ENCODE measurements at regions not wholly inside any gene's neighbourhood (a gene's known extent, or its start where the extent isn't known, plus 50 kb on each side); places are given as distances from the start of the nearest gene placed in this dataset.
"Not testable (repeated sequence)": the region's sequence is repeated elsewhere in the genome, so short reads cannot be mapped to it uniquely, and the experiment has no call there.

DNA sequence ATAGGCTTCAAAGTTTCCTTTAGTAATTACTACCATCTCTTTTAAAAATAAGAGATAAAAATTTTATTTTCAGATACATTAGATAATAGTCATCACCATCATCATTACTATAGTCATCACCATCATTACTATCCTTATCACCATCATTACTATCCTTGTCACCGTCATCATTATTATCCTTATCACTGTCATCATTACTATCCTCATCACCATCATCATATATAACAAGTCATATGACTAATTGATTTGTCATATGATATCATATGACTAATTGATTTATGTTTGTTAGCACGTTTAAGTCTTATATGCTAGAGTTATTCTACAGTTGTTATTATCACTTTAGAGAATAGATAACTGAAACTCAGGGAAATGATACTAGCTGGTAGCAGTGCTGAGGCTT, 382.1 kb upstream of the CDH18 start:
- DNase-seq: no peak

DNA sequence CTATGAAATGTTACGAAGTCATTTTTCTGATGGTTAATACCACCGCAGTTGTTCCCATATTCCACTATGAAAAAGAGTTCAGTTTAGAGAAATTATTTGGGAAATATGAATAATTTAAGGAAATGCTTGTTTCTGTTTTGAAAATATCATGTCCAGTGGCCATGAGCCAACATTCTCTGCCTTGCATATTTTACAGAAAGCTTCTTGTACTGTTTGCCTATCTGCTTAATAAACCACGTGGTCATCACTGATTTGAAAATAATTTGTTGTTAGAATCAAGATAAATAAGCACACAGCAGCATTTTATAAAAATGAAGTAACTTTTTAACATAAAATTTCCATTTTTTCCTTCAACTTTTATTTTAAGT, 381.5 kb upstream of the CDH18 start:
- DNase-seq: no peak

DNA sequence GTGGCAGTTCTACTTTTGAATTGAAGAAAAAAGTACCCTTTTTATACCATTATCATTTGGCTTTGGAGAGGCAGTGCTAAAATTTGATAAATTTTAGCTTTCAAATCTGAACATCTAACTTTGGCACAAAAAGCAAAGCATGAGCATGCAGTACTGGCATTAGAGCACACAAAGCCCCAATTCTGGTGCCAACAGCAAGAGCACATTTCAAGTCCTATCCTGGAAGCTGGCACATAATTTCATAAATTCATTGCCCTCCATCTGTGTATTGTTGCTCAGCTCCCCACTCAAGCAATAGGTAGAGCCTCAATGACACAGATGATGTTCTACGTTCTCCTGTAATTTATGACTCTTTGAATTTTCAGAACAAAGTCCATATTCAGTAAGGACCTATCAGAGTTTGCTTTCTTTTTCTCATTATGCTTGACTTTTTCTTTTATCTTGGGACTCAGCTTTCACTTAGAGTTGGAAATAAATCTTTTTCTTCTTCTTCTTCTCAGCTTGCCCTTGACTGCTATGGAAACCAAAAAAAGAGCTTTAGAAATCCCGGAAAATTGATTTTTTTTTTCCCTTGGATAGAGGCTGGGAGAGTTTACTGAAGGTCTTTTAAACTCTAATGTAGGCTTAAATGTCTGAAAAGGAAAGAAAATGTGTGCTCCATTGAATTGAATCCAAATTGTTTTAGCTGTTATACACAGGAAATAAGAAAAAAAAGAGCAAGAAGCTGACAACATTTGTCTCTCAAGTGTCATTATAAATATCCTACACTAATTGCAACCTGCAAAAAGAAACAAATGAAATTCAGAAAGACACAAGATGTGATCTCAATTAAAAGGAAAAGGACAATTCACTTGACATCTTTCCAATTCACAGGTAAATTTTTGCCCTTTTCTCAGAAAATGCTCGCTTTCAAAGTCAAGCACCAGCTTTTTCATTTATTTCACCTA, 380.8 kb upstream of the CDH18 start:
- peak; percentile 92 for DNase-seq

DNA sequence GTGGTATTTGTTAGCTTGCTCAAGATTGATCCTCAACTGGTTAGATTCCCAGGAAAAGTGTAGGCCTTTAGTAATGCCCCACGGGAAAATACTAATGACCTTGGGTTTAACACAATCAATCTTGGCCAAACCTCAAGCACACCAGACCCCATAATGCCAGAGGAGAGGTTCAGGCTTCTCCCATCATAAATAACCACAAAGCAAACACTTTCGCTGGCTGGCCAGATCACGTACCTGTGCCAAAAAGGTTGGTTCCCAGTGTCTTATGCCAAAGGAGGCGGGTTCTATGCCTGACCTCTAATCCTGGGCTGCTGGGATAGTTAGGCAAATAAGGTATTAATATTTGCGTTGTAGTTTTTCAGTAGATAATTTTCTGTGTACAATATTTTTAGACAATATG, 379.2 kb upstream of the CDH18 start:
- no peak for DNase-seq

DNA sequence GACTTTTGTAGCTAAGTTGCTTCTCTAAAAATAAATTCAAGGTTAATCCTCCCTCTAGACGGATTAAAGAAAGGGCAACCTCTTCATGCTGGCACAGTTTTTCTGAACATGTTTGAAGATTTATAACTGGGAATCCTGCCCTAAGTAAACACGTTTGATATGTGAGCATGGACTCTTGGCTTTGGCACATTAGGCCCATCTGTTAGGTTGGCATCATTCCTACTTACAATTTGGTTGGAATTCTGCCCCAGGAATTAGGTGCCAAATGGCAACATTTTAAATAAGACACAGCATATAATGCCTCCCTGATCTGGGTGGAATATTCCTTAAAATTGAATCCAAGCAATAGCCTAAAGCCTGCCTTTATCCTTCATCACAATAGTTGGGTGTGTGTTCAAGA, 372.3 kb upstream of the CDH18 start:
- peak; percentile 99 for DNase-seq

DNA sequence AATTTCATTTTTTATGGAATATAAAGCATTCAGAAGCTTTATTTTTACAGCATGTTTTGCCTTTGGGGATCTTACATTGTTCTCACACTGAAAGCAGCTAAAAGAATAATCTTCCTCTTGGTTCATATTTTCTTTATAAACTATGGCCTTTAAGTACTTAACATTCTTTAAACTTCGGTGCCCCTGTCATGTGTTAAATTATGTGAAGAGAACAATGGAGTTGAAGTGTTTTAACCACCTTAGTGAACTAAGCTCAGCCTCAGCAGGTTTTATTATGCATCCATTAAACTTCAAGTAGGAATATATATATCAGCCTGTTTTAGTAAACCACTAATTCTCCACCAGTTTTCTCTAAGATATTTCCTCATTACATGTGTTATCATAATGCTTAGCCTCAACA, 371.4 kb upstream of the CDH18 start:
- peak; percentile 14 for DNase-seq

DNA sequence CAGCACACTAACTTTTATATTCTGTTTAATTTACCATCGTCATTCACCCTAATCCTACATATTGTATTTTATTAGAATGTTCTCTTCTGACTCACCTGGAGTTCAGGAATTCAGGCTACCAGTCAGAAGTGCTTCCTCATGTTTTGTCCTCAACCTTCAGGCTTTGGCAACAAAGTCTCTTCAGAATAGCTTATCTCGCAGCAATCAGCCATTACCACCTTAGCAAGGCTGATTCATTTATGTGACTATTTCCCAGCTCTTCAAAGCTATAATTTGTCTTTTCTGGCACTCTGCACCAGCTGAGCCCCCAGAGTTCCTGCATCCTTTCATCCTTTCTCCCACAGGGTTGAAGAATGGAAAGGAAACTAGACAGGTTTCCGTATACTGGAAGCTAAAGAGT, 365.5 kb upstream of the CDH18 start:
- no peak for DNase-seq

DNA sequence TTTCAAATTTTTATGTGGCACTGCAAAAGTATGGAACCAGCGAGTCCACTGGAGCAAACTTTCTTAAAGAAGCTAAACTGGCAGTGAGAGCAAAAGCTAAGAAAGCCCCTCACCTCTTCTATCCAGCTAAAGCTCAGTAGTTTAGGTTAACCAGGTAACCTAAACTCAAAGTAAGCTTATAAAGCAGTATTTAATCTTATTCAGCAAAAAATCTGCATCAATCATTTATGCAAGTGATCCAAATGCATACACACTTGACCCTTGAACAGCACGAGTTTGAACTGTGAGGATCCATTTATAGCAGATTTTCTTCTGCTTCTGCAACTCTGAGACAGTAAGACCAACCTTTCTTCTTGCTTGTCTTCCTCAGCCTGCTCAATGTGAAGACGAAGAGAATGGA, 363.8 kb upstream of the CDH18 start:
- DNase-seq: no peak

DNA sequence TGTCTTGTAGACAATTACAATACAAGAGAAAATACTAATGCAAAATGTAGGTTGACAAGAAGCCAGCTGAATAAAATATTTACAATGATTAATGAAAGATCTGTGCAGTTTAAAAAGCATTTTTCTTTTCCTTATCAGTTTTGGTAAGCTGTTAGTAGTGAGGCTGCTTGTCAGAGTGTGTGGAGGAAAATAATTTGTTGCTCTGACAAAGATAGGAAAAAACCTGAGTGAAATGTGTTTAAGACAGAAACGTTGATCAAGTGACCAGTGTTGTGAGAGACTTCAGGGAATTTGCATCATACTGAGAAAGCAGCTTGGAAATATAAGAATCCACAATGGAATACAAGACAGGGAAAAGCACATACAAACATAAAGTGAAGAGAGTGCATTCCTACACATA, 360.3 kb upstream of the CDH18 start:
- DNase-seq: no peak

DNA sequence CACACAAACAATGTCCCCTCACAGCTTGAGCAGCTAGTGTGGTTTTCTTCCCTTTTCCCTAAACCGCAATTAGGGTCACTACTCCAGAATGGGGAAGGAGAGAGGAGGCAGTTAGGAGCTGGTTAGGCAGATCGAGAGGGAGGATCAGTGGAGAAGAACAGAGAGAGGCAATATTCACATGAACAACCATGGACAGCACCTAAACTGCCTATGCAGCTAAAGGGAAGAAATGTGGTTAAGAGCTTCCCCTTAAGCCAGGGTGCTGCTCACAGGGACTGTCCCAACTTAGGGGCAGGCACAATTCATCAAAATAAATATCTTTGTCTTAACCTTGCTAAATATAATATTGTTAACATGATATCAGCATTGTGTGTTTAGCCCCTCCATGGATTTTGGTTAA, 359.3 kb upstream of the CDH18 start:
- DNase-seq: no peak

DNA sequence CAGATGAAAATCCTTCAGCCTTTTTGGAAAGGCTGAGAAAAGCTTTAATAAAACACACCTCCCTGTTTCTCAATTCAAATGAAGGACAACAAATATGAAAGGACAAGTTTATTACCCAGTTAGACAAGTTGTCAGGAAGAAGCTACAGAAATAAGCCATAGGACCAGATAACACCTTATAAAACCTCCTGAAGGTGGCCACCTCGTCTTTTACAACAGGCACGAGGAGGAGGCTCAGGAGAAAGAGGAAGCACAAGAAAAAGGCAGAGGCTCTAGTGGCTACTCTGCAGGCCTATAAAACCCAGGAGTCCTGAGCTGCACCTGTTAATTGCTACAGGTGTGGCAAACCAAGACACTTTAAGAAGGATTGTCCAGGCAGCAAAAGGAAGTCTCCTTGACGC, 352.1 kb upstream of the CDH18 start:
- DNase-seq: no peak

DNA sequence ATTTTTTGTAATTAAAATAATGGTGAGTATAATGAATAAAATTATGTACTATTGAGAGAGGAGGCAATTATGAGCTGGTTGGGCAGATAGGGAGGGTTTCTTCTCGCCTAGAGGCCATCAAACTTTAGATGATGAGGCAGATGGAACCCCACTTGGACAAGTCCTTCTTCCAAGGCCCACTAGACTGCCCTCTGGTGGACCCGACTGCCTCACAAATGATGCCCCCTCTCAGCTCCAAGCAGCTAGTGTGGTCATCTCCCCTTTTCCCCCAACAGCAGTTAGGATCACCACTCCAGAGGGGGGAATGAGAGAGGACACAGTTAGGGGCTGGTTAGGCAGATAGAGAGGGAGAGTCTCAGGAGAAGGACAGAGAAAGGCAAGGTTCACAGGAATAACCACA, 348.0 kb upstream of the CDH18 start:
- DNase-seq: no peak

DNA sequence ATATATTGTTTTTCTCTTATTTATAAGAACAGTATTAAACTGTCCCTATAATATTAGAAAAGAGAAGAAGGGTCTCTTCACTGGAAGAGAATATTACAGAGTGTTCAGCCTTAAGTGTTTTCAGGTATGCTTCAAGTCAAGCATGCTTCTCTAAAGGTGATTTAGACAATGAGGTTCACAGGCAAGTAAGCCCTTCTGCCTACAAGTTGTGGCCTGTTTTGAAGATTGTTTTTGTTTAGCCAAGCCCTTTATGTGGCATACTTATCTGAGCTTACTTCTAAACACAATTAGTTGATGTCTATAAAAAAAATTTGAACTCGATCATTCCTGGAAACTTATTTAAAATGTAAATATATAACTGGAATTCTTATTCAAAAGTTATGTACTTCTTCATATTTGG, 343.8 kb upstream of the CDH18 start:
- no peak for DNase-seq

DNA sequence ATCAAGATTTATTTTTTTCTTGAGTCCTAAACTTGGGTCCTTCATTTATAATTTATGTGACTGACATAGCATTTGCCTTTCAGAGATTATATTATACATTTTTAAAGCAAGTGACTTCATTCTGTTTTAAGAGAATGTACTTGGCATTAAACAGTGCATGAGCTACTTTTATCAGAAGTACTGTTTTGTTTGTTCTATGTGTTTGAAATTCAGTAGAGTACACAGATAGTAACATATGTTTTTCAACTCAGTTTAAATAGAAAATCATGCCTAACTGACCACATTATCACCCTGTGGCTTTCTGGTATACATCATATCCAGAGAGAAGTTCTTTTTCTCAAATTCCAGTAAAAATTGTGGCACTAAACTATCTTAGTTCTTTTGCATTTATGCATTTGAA, 335.3 kb upstream of the CDH18 start:
- DNase-seq: no peak

DNA sequence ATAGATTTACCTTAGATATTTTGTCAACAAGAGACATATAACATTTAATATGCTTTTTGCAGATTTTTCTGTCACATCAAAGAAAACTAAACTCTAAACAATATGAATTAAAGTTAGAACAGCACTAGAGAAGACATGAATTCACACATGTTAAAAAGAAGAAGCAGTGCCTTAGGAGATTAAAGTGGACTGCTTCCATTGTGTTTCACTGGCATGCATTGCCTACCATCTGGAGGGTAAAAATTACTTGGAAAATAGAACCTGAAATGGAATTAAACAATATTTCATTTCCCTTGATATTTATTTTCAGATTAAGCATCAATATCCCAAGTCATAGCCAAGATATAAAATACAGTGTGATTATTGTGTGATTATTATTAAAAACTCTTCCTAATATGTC, 319.4 kb upstream of the CDH18 start:
- DNase-seq: no peak

DNA sequence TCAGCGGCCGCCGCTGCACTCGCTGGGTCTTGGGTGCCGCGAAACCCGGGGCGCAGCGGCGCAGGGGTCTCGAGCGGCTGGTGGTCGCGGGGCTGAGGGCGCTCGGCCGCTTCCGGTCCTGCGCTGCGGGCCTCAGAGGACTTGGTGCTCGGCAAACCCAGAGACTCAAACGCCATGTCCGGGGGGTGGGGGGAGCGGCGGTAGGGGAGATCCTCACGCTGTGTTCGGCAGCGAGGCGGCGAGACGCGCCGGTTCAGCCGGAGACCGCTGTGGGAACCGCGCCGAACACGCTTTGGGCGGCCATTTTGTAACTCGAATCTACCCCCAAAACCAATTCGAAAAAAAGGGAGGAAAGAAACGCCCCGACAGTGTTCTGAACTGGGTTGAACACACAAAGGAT, 317.5 kb upstream of the CDH18 start:
- no peak for DNase-seq

DNA sequence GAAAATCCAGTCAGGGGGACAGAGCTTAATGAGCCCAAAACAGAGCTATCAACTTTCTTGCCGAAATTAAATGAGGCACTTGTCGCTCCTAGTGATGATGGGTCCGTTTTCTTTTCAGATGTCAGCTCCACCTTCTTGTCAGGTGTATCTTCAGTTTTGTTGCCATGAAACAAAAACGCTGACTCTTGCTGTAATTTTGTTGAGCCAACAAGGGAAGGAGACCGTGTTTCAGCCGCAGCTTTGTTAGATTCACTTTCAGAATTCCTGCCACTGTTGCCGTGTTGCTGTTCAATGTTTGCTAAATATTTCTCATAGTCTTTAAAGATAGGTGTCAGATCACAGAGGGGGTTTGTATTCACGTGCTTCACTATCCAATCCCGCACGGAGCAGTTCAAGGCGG, 316.6 kb upstream of the CDH18 start:
- DNase-seq: not testable (repeated sequence)

DNA sequence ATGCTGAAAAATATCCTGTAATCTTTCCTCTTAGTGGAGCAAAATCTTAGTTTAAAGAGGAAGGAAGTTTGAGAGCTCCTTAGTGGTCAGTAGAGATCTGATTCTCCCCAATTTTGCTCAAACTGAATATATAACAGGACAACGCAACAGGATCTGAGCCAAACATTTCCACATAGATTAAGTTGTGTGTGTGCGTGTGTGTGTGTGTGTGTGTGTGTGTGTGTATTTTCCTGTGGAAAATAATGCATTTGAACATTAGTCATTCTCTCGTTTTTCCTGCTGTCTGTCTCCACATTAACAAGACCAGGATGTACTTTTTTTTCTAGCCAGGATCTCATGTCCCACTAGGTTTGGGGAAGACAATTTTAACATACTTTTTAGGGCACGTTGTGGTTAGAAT, 312.1 kb upstream of the CDH18 start:
- no peak for DNase-seq

DNA sequence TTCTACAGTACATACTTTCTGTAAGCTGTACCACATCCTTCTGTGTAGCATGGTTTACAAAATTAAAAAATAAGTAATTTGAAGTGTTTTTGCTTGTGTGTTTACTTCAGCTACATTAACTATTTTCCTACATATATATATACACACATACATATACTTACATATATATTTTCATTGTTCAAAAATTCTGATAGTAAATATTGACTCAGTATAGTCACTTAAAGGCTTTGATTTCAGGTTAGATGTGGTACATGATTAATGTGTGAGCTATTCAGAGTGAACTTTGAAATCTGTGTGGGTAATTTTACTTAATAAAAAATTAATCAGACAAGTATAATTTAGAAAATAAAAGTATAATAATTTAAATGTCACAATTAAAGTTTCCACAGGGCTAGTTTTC, 306.7 kb upstream of the CDH18 start:
- DNase-seq: no peak

DNA sequence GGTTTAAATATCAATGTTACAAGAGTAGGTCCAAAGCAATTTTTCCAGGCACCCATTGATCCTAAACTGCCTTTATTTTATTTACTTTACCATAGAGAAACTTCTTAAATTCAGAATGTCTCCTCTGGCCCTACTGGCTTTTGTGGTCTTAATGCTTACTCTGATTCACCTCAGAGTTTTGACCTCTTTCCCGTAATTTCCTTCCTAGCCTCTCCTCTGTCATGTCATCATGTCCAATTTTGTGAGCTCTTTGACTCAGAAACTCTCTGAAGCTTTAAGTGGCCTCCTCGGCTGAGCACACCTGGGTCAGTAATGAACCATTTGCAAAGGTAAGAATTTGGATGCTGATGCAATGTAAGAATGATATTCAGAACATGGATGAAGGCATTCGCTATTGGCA, 303.8 kb upstream of the CDH18 start:
- DNase-seq: no peak

DNA sequence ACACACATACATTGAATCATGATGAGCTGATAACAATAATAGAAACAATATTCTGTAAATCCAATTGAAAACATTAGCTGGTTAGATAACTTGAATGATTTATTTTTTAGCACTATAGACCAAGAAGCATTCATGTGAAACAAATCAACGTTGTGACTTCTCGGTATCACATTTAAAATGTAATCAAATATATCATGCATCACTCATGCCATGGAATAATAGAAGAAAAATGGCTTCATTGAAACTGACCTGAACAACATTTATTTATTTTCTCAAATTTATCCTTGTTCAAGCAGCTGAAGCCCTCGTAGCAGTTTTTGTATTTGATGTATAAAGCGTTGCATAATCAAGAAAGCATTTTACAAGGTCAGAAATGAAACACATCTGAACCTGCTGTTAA, 299.6 kb upstream of the CDH18 start:
- DNase-seq: no peak

DNA sequence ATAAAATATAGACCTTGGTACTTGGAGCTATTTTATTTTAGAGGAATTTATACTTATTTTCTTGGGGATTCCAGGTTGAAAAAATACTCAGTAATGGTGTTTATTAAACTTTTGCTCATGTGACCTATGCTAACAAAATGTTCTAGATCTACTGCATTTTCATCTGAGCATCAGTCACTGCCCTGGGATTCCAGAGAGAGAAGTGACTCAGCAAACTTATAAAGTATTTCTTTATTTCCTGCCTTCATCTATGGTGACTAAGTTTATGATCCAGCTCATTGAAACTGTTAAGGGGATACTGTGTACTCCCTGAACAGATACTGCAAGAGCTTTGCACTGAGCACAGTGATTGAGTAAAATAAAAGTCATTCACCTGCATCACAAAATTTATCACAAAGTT, 298.5 kb upstream of the CDH18 start:
- DNase-seq: no peak

DNA sequence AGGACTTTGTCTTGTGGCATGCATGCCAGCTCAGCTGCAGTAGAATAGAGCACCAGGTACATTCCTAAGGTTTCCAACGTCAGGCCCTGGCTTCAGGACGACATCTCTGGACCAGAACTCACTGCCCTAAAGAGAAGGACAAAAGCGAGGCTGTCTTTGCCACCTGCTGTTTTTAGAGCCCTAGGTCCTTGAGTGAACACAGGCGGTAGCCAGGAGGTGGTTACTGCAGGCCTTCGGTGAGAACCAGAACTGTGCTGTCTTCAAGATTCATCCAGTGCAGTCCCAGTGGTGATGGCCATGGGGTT, 288.9 kb upstream of the CDH18 start:
- no peak for DNase-seq

DNA sequence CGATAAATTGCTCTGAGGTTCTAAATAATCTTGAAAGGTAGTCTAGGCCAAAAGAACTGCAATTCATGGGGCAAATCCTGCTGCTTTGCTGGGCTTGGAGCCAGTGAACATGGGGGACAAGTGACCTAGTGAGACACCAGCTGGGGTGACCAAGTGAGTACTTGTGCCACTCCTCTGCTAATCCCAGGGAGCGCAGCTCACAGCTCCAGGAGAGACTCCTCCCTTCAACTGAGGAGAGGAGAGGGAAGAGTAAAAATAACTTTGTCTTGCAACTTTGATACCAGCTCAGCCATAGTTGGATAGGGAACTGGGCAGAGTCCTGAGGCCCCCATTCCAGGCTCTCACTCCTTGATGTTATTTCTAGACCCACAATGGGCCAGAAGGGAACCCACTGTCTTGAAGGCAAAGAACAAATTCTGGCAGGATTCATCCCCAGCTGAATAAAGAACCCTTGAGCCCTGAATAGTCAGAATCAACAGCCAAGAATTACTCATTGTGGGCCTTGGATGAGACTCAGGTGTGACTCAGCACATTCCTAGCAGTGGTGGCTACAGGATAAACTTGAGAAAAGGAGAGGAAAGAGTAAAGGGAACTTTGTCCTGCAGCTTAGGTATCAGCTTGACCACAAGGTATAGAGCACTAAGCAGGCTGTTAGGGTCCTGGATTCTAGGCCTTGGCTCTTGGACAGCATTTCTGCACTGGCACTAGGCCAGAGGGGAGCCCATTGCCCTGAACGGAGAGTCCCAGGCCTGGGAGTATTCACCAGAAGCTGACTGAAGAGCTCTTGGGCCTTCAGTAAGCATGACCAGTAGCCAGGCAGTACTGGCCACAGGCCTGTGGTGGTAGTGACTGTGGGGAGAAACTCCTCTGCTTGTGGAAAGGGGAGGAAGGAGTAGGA, 288.3 kb upstream of the CDH18 start:
- no peak for DNase-seq

DNA sequence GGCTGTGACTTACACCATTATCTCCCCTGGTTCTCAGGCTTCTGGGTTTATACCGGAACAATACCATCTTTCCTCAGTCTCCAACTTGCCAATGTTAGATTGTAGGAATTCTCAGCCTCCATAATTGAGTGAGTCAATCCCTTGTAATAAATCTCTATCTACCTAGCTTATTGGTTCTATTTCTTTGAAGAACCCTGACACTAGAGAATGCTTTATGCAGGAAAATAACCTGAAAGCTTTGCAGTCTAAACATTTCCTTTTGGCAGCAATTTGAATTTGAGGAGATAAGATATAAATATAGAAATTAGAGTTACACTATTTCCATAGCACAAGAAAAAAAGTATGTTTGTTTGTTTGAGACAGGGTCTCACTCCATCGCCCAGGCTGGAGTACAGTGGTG, 278.1 kb upstream of the CDH18 start:
- DNase-seq: no peak
